VCaP (cell line): ENCODE measurements at regions not wholly inside any gene's neighbourhood (a gene's known extent, or its start where the extent isn't known, plus 50 kb on each side); places are given as distances from the start of the nearest gene placed in this dataset.
"Not testable (repeated sequence)": the region's sequence is repeated elsewhere in the genome, so short reads cannot be mapped to it uniquely, and the experiment has no call there.

Experiments
- H3K27ac ChIP-seq: fragments of 450-650 bp; 2 replicates; pipeline ENCODE4 v1.5.1; 2017
- CTCF ChIP-seq: fragments of 450-650 bp; conservative IDR thresholded peaks from 2 replicates; pipeline ENCODE4 v1.5.1; 2017; ENCODE audit warnings: mild to moderate bottlenecking, moderate library complexity

- no peak for TF ChIP-seq CTCF
- no peak overlapping the region for H3K27ac ChIP-seq
Measured at GRCh38 chr5:18003784-18004183, 369.5 kb downstream of the TAF11L14 start.

- not testable (repeated sequence) for H3K27ac ChIP-seq
Measured at GRCh38 chr5:18006235-18006634, 372.0 kb downstream of the TAF11L14 start.

GRCh38 chr5:18008940-18009339 is 374.7 kb downstream of the TAF11L14 start:
- no peak overlapping the region for H3K27ac ChIP-seq
- TF ChIP-seq CTCF: no peak

GRCh38 chr5:18010053-18010452 is 375.8 kb downstream of the TAF11L14 start:
- no peak for TF ChIP-seq CTCF
- no peak overlapping the region for H3K27ac ChIP-seq

- no peak overlapping the region for H3K27ac ChIP-seq
- no peak for TF ChIP-seq CTCF
Measured at GRCh38 chr5:18018472-18018871, 384.2 kb downstream of the TAF11L14 start.

GRCh38 chr5:18023275-18023674 is 389.0 kb downstream of the TAF11L14 start:
- TF ChIP-seq CTCF: no peak
- no peak overlapping the region for H3K27ac ChIP-seq

- TF ChIP-seq CTCF: no peak
- H3K27ac ChIP-seq: no peak overlapping the region
Measured at GRCh38 chr5:18023986-18024385, 389.7 kb downstream of the TAF11L14 start.

GRCh38 chr5:18024542-18024941 is 390.3 kb downstream of the TAF11L14 start:
- no peak overlapping the region for H3K27ac ChIP-seq

More at GRCh38 chr5:18024542-18024941, 390.3 kb downstream of the TAF11L14 start:
- no peak for TF ChIP-seq CTCF
